ENCODE measurements at regions not wholly inside any gene's neighbourhood (a gene's known extent, or its start where the extent isn't known, plus 50 kb on each side); places are given as distances from the start of the nearest gene placed in this dataset.

- TF ChIP-seq, protein P1, sequence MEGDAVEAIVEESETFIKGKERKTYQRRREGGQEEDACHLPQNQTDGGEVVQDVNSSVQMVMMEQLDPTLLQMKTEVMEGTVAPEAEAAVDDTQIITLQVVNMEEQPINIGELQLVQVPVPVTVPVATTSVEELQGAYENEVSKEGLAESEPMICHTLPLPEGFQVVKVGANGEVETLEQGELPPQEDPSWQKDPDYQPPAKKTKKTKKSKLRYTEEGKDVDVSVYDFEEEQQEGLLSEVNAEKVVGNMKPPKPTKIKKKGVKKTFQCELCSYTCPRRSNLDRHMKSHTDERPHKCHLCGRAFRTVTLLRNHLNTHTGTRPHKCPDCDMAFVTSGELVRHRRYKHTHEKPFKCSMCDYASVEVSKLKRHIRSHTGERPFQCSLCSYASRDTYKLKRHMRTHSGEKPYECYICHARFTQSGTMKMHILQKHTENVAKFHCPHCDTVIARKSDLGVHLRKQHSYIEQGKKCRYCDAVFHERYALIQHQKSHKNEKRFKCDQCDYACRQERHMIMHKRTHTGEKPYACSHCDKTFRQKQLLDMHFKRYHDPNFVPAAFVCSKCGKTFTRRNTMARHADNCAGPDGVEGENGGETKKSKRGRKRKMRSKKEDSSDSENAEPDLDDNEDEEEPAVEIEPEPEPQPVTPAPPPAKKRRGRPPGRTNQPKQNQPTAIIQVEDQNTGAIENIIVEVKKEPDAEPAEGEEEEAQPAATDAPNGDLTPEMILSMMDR (IDR thresholded peaks at IDR 0.05; ENCODE audit: low read depth, low read length, missing control alignments) = no peak
- no peak overlapping the region for H3K4me3 ChIP-seq (ENCODE audit: low read depth, low read length)
- DNase-seq (ENCODE audit: low read depth) = no peak
Observed at GRCh38 chr5:167778228-167778627, 513.2 kb upstream of the WWC1 start.

- no peak for DNase-seq (ENCODE audit: low read depth)
- TF ChIP-seq, protein P1 (IDR thresholded peaks at IDR 0.05; ENCODE audit: low read depth, low read length, missing control alignments) = no peak
- H3K4me3 ChIP-seq (ENCODE audit: low read depth, low read length) = no peak overlapping the region
Observed at GRCh38 chr5:167779644-167780043, 511.8 kb upstream of the WWC1 start.

DNA sequence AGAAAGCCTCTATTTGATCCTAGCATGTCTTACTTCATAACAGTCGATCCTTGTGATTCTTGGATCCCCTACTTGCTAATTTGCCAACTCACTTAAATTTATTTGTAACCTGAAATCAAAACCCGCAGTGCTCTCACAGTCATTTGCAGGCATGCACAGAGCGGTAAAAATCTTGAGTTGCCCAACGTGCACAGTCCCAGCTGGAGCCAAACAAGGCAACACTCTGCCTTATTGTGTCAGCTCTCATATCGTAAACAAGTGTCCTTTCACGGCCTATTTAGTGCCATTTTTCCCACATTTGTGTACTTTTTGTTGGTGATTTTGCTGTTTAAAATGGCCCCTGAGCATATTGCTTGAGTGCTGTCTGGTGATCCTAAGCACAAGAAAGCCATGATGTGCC is 511.3 kb upstream of the WWC1 start:
- no peak overlapping the region for H3K4me3 ChIP-seq (ENCODE audit: low read depth, low read length)
- no peak for DNase-seq (ENCODE audit: low read depth)
- TF ChIP-seq, protein P1 (IDR thresholded peaks at IDR 0.05; ENCODE audit: low read depth, low read length, missing control alignments) = no peak

GRCh38 chr5:167783145-167783817 is 508.2 kb upstream of the WWC1 start:
- no peak overlapping the region for H3K4me3 ChIP-seq (ENCODE audit: low read depth, low read length)
- TF ChIP-seq, protein P1 (IDR thresholded peaks at IDR 0.05; ENCODE audit: low read depth, low read length, missing control alignments) = no peak
- DNase-seq (ENCODE audit: low read depth) = no peak

DNA sequence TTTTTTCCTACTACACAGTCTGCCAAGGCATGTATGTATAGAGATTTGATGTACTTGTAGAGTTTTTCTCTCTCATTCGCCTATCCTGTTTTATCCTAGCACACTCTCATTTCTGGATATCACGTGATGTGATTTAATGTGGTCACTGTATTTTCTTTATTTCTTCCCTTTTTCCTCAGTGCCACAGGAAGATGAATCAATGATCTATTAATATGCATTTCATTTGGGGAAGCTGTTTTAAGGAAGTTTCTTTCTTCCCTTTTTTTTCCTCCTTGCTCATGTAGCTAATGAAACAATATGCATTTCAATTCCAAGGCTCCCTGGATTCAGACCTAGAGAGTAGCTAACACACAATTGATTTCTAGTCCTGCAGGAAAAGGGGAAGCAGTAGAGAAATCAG is 506.3 kb upstream of the WWC1 start:
- no peak for DNase-seq (ENCODE audit: low read depth)
- TF ChIP-seq, protein P1 (IDR thresholded peaks at IDR 0.05; ENCODE audit: low read depth, low read length, missing control alignments) = no peak
- no peak overlapping the region for H3K4me3 ChIP-seq (ENCODE audit: low read depth, low read length)

DNA sequence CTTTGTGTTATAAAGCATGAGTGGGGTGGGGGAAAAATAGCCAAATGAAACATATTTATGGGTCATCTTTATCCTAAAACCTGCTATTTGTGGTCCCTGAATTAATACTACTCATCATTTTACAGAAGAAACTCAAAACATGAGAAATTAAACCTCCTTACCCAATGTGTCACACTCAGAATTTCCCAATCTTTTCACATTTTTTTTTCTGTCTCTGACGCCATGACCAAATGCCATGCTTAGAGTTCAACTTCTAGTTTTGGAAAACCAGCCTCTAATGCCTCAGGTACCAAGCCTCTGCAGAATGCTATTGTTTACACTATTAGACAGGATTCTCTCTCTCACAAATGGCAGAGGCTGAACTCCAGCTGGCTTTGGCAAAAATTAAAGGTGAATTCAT is 505.5 kb upstream of the WWC1 start:
- TF ChIP-seq, protein P1 (IDR thresholded peaks at IDR 0.05; ENCODE audit: low read depth, low read length, missing control alignments) = no peak
- no peak for DNase-seq (ENCODE audit: low read depth)
- H3K4me3 ChIP-seq (ENCODE audit: low read depth, low read length) = no peak overlapping the region

All from GM12864 (cell line).